Gastroesophageal sphincter (tissue), 4 donors: ENCODE measurements at regions not wholly inside any gene's neighbourhood (a gene's known extent, or its start where the extent isn't known, plus 50 kb on each side); places are given as distances from the start of the nearest gene placed in this dataset.

Source experiments
- ATAC-seq: fragments of 150-250 bp; one replicate; pipeline ENCODE4 v1.9.1; 2016; ENCODE audit warnings: mild to moderate bottlenecking, moderate library complexity
- H3K27ac ChIP-seq, 4 donors: fragments of 200-600 bp; sonication (generic) in 3 of 4; 1 replicate in 3 of 4; 2 replicates in 1 of 4; pipeline ENCODE4 v1.5.1; 2016 to 2019
- H3K27me3 ChIP-seq: fragments of 200-600 bp; sonication (generic); one replicate; pipeline ENCODE4 v1.5.1; 2019
- H3K36me3 ChIP-seq, 2 donors: fragments of 200-600 bp; sonication (generic); one replicate each; pipeline ENCODE4 v1.5.1; 2019; ENCODE audit warnings: control low read depth in 1 of 2
- H3K4me1 ChIP-seq, 3 donors: fragments of 200-600 bp; sonication (generic); 1 replicate in 2 of 3; 2 replicates in 1 of 3; pipeline ENCODE4 v1.5.1; 2016 to 2019; ENCODE audit warnings: control low read depth in 2 of 3
- H3K4me3 ChIP-seq, 2 donors: fragments of 200-600 bp; sonication (generic); one replicate each; pipeline ENCODE4 v1.5.1; 2019; ENCODE audit warnings: mild to moderate bottlenecking in 1 of 2, moderate library complexity in 1 of 2
- H3K9me3 ChIP-seq, 3 donors: fragments of 200-600 bp; sonication (generic); one replicate each; pipeline ENCODE4 v1.5.1; 2017 to 2019; ENCODE audit warnings: control low read depth in 2 of 3
- CTCF ChIP-seq, 4 experiments: fragments of 200-600 bp in 2 of 4; fragments of 450-650 bp in 2 of 4; sonication (generic) in 1 of 4; IDR thresholded peaks; one replicate each; pipeline ENCODE4 v1.5.1; 2017 to 2019; ENCODE audit warnings: antibody characterized with exemption in 4 of 4, mild to moderate bottlenecking in 2 of 4, moderate library complexity in 2 of 4
- EP300 ChIP-seq: sonication (generic); formaldehyde crosslinking; IDR thresholded peaks from one replicate; pipeline ENCODE4 v1.6.1; 2017; ENCODE audit warnings: antibody characterized with exemption, mild to moderate bottlenecking
- POLR2A ChIP-seq, 2 donors: fragments of 450-650 bp; IDR thresholded peaks; one replicate each; pipeline ENCODE4 v1.6.1; 2017; ENCODE audit warnings: antibody characterized with exemption in 2 of 2, mild to moderate bottlenecking in 2 of 2, moderate library complexity in 1 of 2
- POLR2AphosphoS5 ChIP-seq: sonication (generic); formaldehyde crosslinking; IDR thresholded peaks from one replicate; pipeline ENCODE4 v1.6.1; 2017; ENCODE audit warnings: antibody characterized with exemption
- WGBS, 2 donors: methylation state at CpG; one replicate each; pipeline ENCODE4 v1.1.5; 2018; ENCODE audit warnings: low coverage in 1 of 2; 5-methylcytosine and 5-hydroxymethylcytosine counted together

- peaks cover 39% of the 10 kb centered on the region for H3K27me3 ChIP-seq
- no peak for ATAC-seq
- H3K4me3 ChIP-seq = no peak overlapping the region
- no peak overlapping the region for H3K27ac ChIP-seq
- peaks cover 0 to 23% (median 8%) of the 10 kb centered on the region in 3 donors for H3K4me1 ChIP-seq
- H3K9me3 ChIP-seq = no peaks in the 10 kb centered on the region
- no peaks in the 10 kb centered on the region for H3K36me3 ChIP-seq
- TF ChIP-seq CTCF (IDR thresholded peaks at IDR 0.05) (no peak), EP300 (no peak), POLR2AphosphoS5 (no peak), POLR2A (IDR thresholded peaks at IDR 0.05) (no peak)
- 91 to 96% methylated on average over 8 of the region's 8 CpGs for WGBS, 2 donors
Observed at GRCh38 chr16:86292942-86293341, 217.4 kb upstream of the FOXF1 start.

- H3K27me3 ChIP-seq = peaks cover 30% of the 10 kb centered on the region
- no peaks in the 10 kb centered on the region for H3K9me3 ChIP-seq
- WGBS, 2 donors = 89% methylated on average over 5 to 9 of the region's 16 CpGs
- TF ChIP-seq POLR2AphosphoS5 = no peak
- TF ChIP-seq POLR2A (IDR thresholded peaks at IDR 0.05) = no peak
- no peak for TF ChIP-seq CTCF (IDR thresholded peaks at IDR 0.05)
- TF ChIP-seq EP300 = no peak
- peak overlapping the region in 1 of 4 donors; percentile 49 for H3K27ac ChIP-seq
- no peak for ATAC-seq
- peaks cover 0 to 33% (median 8%) of the 10 kb centered on the region in 3 donors for H3K4me1 ChIP-seq
- H3K4me3 ChIP-seq = no peak overlapping the region
- no peaks in the 10 kb centered on the region for H3K36me3 ChIP-seq
Observed at GRCh38 chr16:86293906-86294305, 216.4 kb upstream of the FOXF1 start.

- H3K4me1 ChIP-seq = peaks cover 0 to 37% (median 8%) of the 10 kb centered on the region in 3 donors
- no peaks in the 10 kb centered on the region for H3K36me3 ChIP-seq
- 18% methylated on average over 3 of the region's 16 CpGs; no CpG with 5 or more reads in 1 of the 2 donors for WGBS, 2 donors
- H3K27ac ChIP-seq = peak overlapping the region in 2 of 4 donors; percentile 8 to 49
- TF ChIP-seq POLR2A (IDR thresholded peaks at IDR 0.05) (no peak), CTCF (IDR thresholded peaks at IDR 0.05) (no peak), POLR2AphosphoS5 (no peak), EP300 (no peak)
- H3K9me3 ChIP-seq = no peaks in the 10 kb centered on the region
- peaks cover 22% of the 10 kb centered on the region for H3K27me3 ChIP-seq
- peak; percentile 46 for ATAC-seq
- H3K4me3 ChIP-seq = no peak overlapping the region
Observed at GRCh38 chr16:86294535-86295196, 215.7 kb upstream of the FOXF1 start.

- no peak overlapping the region for H3K27ac ChIP-seq
- WGBS, 2 donors = 100% methylated on average over 1 of the region's 10 CpGs; no CpG with 5 or more reads in 1 of the 2 donors
- peaks cover 0 to 37% (median 8%) of the 10 kb centered on the region in 3 donors for H3K4me1 ChIP-seq
Observed at GRCh38 chr16:86296256-86296655, 214.1 kb upstream of the FOXF1 start.

More at GRCh38 chr16:86296256-86296655, 214.1 kb upstream of the FOXF1 start:
- H3K4me3 ChIP-seq = no peak overlapping the region
- ATAC-seq = no peak
- H3K9me3 ChIP-seq = no peaks in the 10 kb centered on the region
- H3K27me3 ChIP-seq = peaks cover 16% of the 10 kb centered on the region
- H3K36me3 ChIP-seq = no peaks in the 10 kb centered on the region
- TF ChIP-seq POLR2AphosphoS5 (no peak), CTCF (IDR thresholded peaks at IDR 0.05) (no peak), POLR2A (IDR thresholded peaks at IDR 0.05) (no peak), EP300 (no peak)
